IMR-90 (cell line): ENCODE measurements at regions not wholly inside any gene's neighbourhood (a gene's known extent, or its start where the extent isn't known, plus 50 kb on each side); places are given as distances from the start of the nearest gene placed in this dataset.

Source experiments
- ATAC-seq: fragments of 200-7000 bp; cut with Tn5 transposase; 2 replicates; pipeline ENCODE4 v1.9.1; 2020; ENCODE audit warnings: low read depth, mild to moderate bottlenecking, moderate library complexity
- BruUV-seq: library from RNA; stranded (reverse); fragments of 400-500 nt; replicated peaks from 2 replicates; lab custom pipeline; 2021; lab: Mats Ljungman, UMichigan
- CTCF ChIA-PET: fragments of 300-600 bp; formaldehyde crosslinking; extraction: SDS; loops from one replicate; lab custom pipeline; 2021; ENCODE audit warnings: antibody characterized with exemption; lab: Yijun Ruan, JAX
- POLR2A ChIA-PET: fragments of 300-600 bp; sonication (Branson Sonifier 250); formaldehyde crosslinking; loops from one replicate; lab custom pipeline; 2022; ENCODE audit warnings: antibody characterized with exemption; ENCODE audit not compliant: unreplicated experiment; lab: Charles Lee
- DNase-seq: peaks from one replicate; pipeline ENCODE4 v3.0.0; 2013
- H2AFZ ChIP-seq: replicated peaks from 2 replicates; pipeline ENCODE3; 2013; ENCODE audit warnings: low read length, mild to moderate bottlenecking; ENCODE audit not compliant: poor library complexity
- H2AK5ac ChIP-seq: 2 replicates; pipeline ENCODE4 v1.6.1; 2013; ENCODE audit warnings: low read depth, low read length, inconsistent platforms
- H2AK9ac ChIP-seq: replicated peaks from 2 replicates; pipeline ENCODE3; 2013; ENCODE audit warnings: mild to moderate bottlenecking, low read depth, low read length, moderate library complexity; ENCODE audit not compliant: poor library complexity
- H2BK120ac ChIP-seq: 2 replicates; pipeline ENCODE4 v1.6.1; 2013; ENCODE audit warnings: low read depth, low read length, inconsistent platforms
- H2BK15ac ChIP-seq: 3 replicates; pipeline ENCODE4 v1.6.1; 2013; ENCODE audit warnings: low read depth, low read length, inconsistent platforms
- H2BK20ac ChIP-seq: 2 replicates; pipeline ENCODE4 v1.6.1; 2013; ENCODE audit warnings: low read depth, mild to moderate bottlenecking, inconsistent platforms, low read length, moderate library complexity
- H2BK5ac ChIP-seq: 2 replicates; pipeline ENCODE4 v1.6.1; 2013; ENCODE audit warnings: mild to moderate bottlenecking, low read depth, low read length, inconsistent platforms; ENCODE audit not compliant: poor library complexity, severe bottlenecking
- H3K14ac ChIP-seq: replicated peaks from 2 replicates; pipeline ENCODE4 v1.6.1; 2013; ENCODE audit warnings: low read depth, low read length, inconsistent platforms
- H3K18ac ChIP-seq: 2 replicates; pipeline ENCODE4 v1.6.1; 2013; ENCODE audit warnings: low read depth, low read length, control low read depth
- H3K23ac ChIP-seq: 2 replicates; pipeline ENCODE4 v1.6.1; 2013; ENCODE audit warnings: low read depth, low read length, inconsistent platforms
- H3K27ac ChIP-seq: 2 replicates; pipeline ENCODE4 v1.5.1; 2013; ENCODE audit warnings: mild to moderate bottlenecking, control low read depth, low read length; ENCODE audit not compliant: insufficient read depth
- H3K27me3 ChIP-seq: 2 replicates; pipeline ENCODE4 v1.6.1; 2013; ENCODE audit warnings: low read length; ENCODE audit not compliant: control insufficient read depth, insufficient read depth
- H3K36me3 ChIP-seq: 2 replicates; pipeline ENCODE4 v1.6.1; 2013; ENCODE audit warnings: low read length, mixed read lengths; ENCODE audit not compliant: control insufficient read depth, insufficient read depth
- H3K4ac ChIP-seq: 2 replicates; pipeline ENCODE4 v1.6.1; 2013; ENCODE audit warnings: low read depth, low read length, inconsistent platforms
- H3K4me1 ChIP-seq: 2 replicates; pipeline ENCODE4 v1.6.1; 2013; ENCODE audit warnings: low read length, mixed read lengths; ENCODE audit not compliant: control insufficient read depth, insufficient read depth
- H3K4me2 ChIP-seq: 2 replicates; pipeline ENCODE4 v1.6.1; 2013; ENCODE audit warnings: low read depth, mild to moderate bottlenecking, control low read depth, low read length, moderate library complexity
- H3K4me3 ChIP-seq: 2 replicates; pipeline ENCODE4 v1.5.1; 2013; ENCODE audit warnings: low read depth, mild to moderate bottlenecking, control low read depth, low read length, moderate library complexity; ENCODE audit not compliant: insufficient read depth
- H3K56ac ChIP-seq: 2 replicates; pipeline ENCODE4 v1.6.1; 2013; ENCODE audit warnings: low read length, inconsistent platforms; ENCODE audit not compliant: insufficient read depth; ENCODE audit errors: extremely low read depth
- H3K79me1 ChIP-seq, 2 experiments: 2 replicates each; pipeline ENCODE4 v1.6.1; 2013; ENCODE audit warnings: low read length in 2 of 2, inconsistent platforms in 1 of 2, low read depth in 1 of 2
- H3K9ac ChIP-seq: 2 replicates; pipeline ENCODE4 v1.6.1; 2013; ENCODE audit warnings: low read depth, low read length, control low read depth
- H3K9me1 ChIP-seq: 2 replicates; pipeline ENCODE4 v1.6.1; 2013; ENCODE audit warnings: low read length, inconsistent platforms; ENCODE audit not compliant: insufficient read depth
- H3K9me3 ChIP-seq: 2 replicates; pipeline ENCODE4 v1.6.1; 2013; ENCODE audit warnings: low read length; ENCODE audit not compliant: control insufficient read depth, insufficient read depth
- H4K20me1 ChIP-seq: 2 replicates; pipeline ENCODE4 v1.6.1; 2013; ENCODE audit warnings: low read length, inconsistent platforms; ENCODE audit not compliant: insufficient read depth
- H4K5ac ChIP-seq: 2 replicates; pipeline ENCODE4 v1.6.1; 2013; ENCODE audit warnings: mild to moderate bottlenecking, low read depth, low read length, control low read depth
- H4K8ac ChIP-seq, 2 experiments: 2 replicates each; pipeline ENCODE4 v1.6.1; 2013; ENCODE audit warnings: low read depth in 2 of 2, low read length in 2 of 2, control low read depth in 1 of 2, inconsistent platforms in 1 of 2
- H4K91ac ChIP-seq: 2 replicates; pipeline ENCODE4 v1.6.1; 2013; ENCODE audit warnings: low read depth, low read length, inconsistent platforms; ENCODE audit not compliant: insufficient read depth
- CEBPB ChIP-seq: IDR thresholded peaks from 2 replicates; pipeline ENCODE4 v1.6.1; 2012; ENCODE audit warnings: low read depth, low read length, improper control_type of control experiment
- ELK1 ChIP-seq: fragments of 150-350 bp; IDR thresholded peaks from 2 replicates; pipeline ENCODE4 v1.6.1; 2016; ENCODE audit warnings: low read depth, mild to moderate bottlenecking, low read length, moderate library complexity, borderline replicate concordance
- MXI1 ChIP-seq: IDR thresholded peaks from 2 replicates; pipeline ENCODE4 v1.6.1; 2012; ENCODE audit warnings: low read depth, mild to moderate bottlenecking, low read length, moderate library complexity, borderline replicate concordance
- RCOR1 ChIP-seq: IDR thresholded peaks from 2 replicates; pipeline ENCODE4 v1.6.1; 2012; ENCODE audit warnings: mild to moderate bottlenecking, low read length, improper control_type of control experiment; ENCODE audit not compliant: insufficient replicate concordance
- RFX5 ChIP-seq: IDR thresholded peaks from 2 replicates; pipeline ENCODE4 v1.8.0; 2012; ENCODE audit warnings: low read depth, mild to moderate bottlenecking, low read length, moderate library complexity
- SMC3 ChIP-seq: fragments of 150-350 bp; IDR thresholded peaks from 2 replicates; pipeline ENCODE4 v1.6.1; 2016; ENCODE audit warnings: low read depth, mild to moderate bottlenecking, antibody characterized with exemption, low read length, moderate library complexity
- USF2 ChIP-seq: fragments of 150-350 bp; IDR thresholded peaks from 2 replicates; pipeline ENCODE4 v1.6.1; 2017; ENCODE audit warnings: mild to moderate bottlenecking, antibody characterized with exemption, low read length, low read depth
- WGBS, 2 experiments: methylation state at CpG; one replicate each; pipeline versions ENCODE4 v1.1.5 to v1.1.7; 2013; ENCODE audit warnings: missing lambda C conversion rate in 2 of 2; ENCODE audit not compliant: insufficient read length in 1 of 2; ENCODE audit errors: extremely low coverage in 2 of 2; 5-methylcytosine and 5-hydroxymethylcytosine counted together
- dilution Hi-C: fragments of 300-500 bp; cut with HindIII; formaldehyde crosslinking; loops from one replicate; pipeline ENCODE4 v1.14.3; 2018; ENCODE audit warnings: low sequenced_read_pairs; ENCODE audit not compliant: unreplicated experiment
- in situ Hi-C: fragments of 300-500 bp; cut with MboI; formaldehyde crosslinking; loops from 3 replicates; pipeline ENCODE4 v1.14.3; 2019; ENCODE audit warnings: low sequenced_read_pairs, inconsistent platforms, mixed read lengths
- intact Hi-C: fragments of 100-400 bp; cut with micrococcal nuclease; formaldehyde crosslinking; loops from 2 replicates; pipeline ENCODE4 v1.10.0; 2022

GRCh38 chr10:117462424-117462792 is 80.1 kb upstream of the EMX2 start:
- H2BK5ac ChIP-seq = no peak overlapping the region
- H3K23ac ChIP-seq = no peak overlapping the region
- dilution Hi-C loops (no loop called here), in situ Hi-C loops (no loop called here), intact Hi-C loops (no loop called here)
- no peak overlapping the region for H3K18ac ChIP-seq
- DNase-seq (no peak), ATAC-seq (peak; percentile 17; the same call in 1 of the 2 replicates)
- H3K4me3 ChIP-seq = no peak overlapping the region
- no peak overlapping the region for H2AK9ac ChIP-seq
- H3K27ac ChIP-seq = no peak overlapping the region
- no peaks in the 10 kb centered on the region for H3K36me3 ChIP-seq
- no peak overlapping the region for H2BK20ac ChIP-seq
- H2BK120ac ChIP-seq = no peak overlapping the region
- no peak overlapping the region for H2AFZ ChIP-seq
- H3K9me3 ChIP-seq = no peaks in the 10 kb centered on the region; the same call in 1 of the 2 replicates
- no peaks in the 10 kb centered on the region for H3K4me1 ChIP-seq
- H3K79me1 ChIP-seq = no peaks in the 10 kb centered on the region
- no peak overlapping the region for H3K14ac ChIP-seq
- no peaks in the 10 kb centered on the region for H4K20me1 ChIP-seq
- no peak overlapping the region for H3K9ac ChIP-seq
- no peak overlapping the region for H4K91ac ChIP-seq
- no peak for TF ChIP-seq USF2
- TF ChIP-seq CEBPB = no peak
- no peak for TF ChIP-seq SMC3
- TF ChIP-seq MXI1 = no peak
- TF ChIP-seq RFX5 = no peak
- no peak for TF ChIP-seq ELK1
- no peak for TF ChIP-seq RCOR1
- no peak overlapping the region for H3K4ac ChIP-seq
- H3K9me1 ChIP-seq = no peaks in the 10 kb centered on the region
- POLR2A ChIA-PET = no interaction called here
- CTCF ChIA-PET = no interaction called here
- no peaks in the 10 kb centered on the region for H3K27me3 ChIP-seq
- no peak overlapping the region for H3K56ac ChIP-seq
- no peak overlapping the region for H4K5ac ChIP-seq
- BruUV-seq = no TSS peak
- H2BK15ac ChIP-seq = no peak overlapping the region
- no peak overlapping the region for H4K8ac ChIP-seq
- no peak overlapping the region for H3K4me2 ChIP-seq
- H2AK5ac ChIP-seq = no peak overlapping the region
- WGBS, 2 experiments = no CpG with 5 or more reads among the region's 6 CpGs
